ENCODE measurements at regions not wholly inside any gene's neighbourhood (a gene's known extent, or its start where the extent isn't known, plus 50 kb on each side); places are given as distances from the start of the nearest gene placed in this dataset.

DNA sequence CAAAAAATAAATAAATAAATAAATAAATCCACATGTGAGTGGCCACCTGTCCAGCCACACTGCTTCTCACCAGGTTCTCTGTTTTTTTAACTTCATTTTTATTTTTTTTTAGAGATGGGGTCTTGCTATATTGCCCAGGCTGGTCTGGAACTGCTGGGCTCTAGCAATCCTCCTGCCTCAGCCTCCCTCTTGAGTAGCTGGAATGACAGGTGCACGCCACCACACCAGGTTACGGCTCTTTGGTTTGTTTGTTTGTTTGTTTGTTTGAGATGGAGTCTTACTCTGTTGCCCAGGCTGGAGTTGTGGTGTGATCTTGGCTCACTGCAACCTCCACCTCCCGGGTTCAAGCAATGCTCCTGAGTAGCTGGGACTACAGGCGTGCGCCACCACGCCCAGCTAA, 94.5 kb upstream of the CACNA1A start:
- no peaks in the 10 kb centered on the region for H3F3A ChIP-seq (ENCODE audit: insufficient read depth, low read length, poor library complexity, severe bottlenecking)
- no peaks in the 10 kb centered on the region for H3K79me2 ChIP-seq (replicated peaks; ENCODE audit: insufficient read depth, low read length)

DNA sequence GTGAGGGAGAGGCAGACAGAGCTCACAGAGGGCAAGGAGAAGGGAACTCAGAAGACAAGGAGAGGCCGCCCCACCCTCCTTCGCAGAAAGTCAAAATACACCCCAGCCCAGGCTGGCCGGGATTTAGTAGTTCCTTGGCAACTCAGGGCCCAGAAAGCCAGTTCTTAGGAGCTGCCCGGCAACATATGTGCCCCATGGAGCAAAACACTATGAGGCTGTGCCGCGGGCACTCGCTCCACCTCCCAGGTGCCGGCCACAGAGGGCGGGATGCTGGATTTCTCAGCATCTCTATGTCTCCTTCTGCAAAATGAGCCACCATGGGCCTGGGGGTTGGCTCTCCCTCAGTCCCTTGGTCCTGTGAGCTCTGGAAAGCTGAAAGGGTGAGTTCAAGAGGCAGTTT, 93.8 kb upstream of the CACNA1A start:
- no peak for TF ChIP-seq SMC3 (conservative IDR thresholded peaks at IDR 0.05; ENCODE audit: poor library complexity)
- TF ChIP-seq RAD21 (conservative IDR thresholded peaks at IDR 0.05) = no peak
- no peak for TF ChIP-seq POLR2AphosphoS5 (IDR thresholded peaks at IDR 0.05)
- TF ChIP-seq EP300 (conservative IDR thresholded peaks at IDR 0.05; ENCODE audit: poor library complexity, severe bottlenecking) = no peak
- TF ChIP-seq EZH2 (IDR thresholded peaks at IDR 0.05; ENCODE audit: borderline replicate concordance, insufficient read depth, low read length, poor library complexity, severe bottlenecking) = no peak
- no peak for TF ChIP-seq TAF1 (IDR thresholded peaks at IDR 0.05; ENCODE audit: low read depth)
- TF ChIP-seq, protein P1, sequence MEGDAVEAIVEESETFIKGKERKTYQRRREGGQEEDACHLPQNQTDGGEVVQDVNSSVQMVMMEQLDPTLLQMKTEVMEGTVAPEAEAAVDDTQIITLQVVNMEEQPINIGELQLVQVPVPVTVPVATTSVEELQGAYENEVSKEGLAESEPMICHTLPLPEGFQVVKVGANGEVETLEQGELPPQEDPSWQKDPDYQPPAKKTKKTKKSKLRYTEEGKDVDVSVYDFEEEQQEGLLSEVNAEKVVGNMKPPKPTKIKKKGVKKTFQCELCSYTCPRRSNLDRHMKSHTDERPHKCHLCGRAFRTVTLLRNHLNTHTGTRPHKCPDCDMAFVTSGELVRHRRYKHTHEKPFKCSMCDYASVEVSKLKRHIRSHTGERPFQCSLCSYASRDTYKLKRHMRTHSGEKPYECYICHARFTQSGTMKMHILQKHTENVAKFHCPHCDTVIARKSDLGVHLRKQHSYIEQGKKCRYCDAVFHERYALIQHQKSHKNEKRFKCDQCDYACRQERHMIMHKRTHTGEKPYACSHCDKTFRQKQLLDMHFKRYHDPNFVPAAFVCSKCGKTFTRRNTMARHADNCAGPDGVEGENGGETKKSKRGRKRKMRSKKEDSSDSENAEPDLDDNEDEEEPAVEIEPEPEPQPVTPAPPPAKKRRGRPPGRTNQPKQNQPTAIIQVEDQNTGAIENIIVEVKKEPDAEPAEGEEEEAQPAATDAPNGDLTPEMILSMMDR (IDR thresholded peaks at IDR 0.05; ENCODE audit: poor library complexity, severe bottlenecking) = no peak
- TF ChIP-seq, protein P2, sequence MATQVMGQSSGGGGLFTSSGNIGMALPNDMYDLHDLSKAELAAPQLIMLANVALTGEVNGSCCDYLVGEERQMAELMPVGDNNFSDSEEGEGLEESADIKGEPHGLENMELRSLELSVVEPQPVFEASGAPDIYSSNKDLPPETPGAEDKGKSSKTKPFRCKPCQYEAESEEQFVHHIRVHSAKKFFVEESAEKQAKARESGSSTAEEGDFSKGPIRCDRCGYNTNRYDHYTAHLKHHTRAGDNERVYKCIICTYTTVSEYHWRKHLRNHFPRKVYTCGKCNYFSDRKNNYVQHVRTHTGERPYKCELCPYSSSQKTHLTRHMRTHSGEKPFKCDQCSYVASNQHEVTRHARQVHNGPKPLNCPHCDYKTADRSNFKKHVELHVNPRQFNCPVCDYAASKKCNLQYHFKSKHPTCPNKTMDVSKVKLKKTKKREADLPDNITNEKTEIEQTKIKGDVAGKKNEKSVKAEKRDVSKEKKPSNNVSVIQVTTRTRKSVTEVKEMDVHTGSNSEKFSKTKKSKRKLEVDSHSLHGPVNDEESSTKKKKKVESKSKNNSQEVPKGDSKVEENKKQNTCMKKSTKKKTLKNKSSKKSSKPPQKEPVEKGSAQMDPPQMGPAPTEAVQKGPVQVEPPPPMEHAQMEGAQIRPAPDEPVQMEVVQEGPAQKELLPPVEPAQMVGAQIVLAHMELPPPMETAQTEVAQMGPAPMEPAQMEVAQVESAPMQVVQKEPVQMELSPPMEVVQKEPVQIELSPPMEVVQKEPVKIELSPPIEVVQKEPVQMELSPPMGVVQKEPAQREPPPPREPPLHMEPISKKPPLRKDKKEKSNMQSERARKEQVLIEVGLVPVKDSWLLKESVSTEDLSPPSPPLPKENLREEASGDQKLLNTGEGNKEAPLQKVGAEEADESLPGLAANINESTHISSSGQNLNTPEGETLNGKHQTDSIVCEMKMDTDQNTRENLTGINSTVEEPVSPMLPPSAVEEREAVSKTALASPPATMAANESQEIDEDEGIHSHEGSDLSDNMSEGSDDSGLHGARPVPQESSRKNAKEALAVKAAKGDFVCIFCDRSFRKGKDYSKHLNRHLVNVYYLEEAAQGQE (IDR thresholded peaks at IDR 0.05; ENCODE audit: borderline replicate concordance) = no peak
- no peak for TF ChIP-seq MXI1 (conservative IDR thresholded peaks at IDR 0.05; ENCODE audit: poor library complexity, severe bottlenecking)
- no peak overlapping the region for H3K4me2 ChIP-seq (ENCODE audit: low read length)

More for the DNA sequence above, 94.5 kb upstream of the CACNA1A start:
- no peak for TF ChIP-seq SMC3 (conservative IDR thresholded peaks at IDR 0.05; ENCODE audit: poor library complexity)
- TF ChIP-seq, protein P2 (IDR thresholded peaks at IDR 0.05; ENCODE audit: borderline replicate concordance) = no peak
- Histone ChIP-seq H3K9ac (ENCODE audit: low read length) (no peak overlapping the region), H3K36me3 (ENCODE audit: insufficient read depth, low read length) (no peaks in the 10 kb centered on the region), H3K9me2 (ENCODE audit: insufficient read depth, low read length) (no peaks in the 10 kb centered on the region), H3K4me3 (ENCODE audit: low read length) (no peak overlapping the region), H4K20me1 (ENCODE audit: insufficient read depth) (no peaks in the 10 kb centered on the region), H3K4me2 (ENCODE audit: low read length) (no peak overlapping the region), H3K27ac (ENCODE audit: low read length) (no peak overlapping the region), H3K27me3 (ENCODE audit: insufficient read depth, low read depth, low read length) (no peaks in the 10 kb centered on the region), H3K9me3 (ENCODE audit: low read length) (no peaks in the 10 kb centered on the region), H2AFZ (ENCODE audit: low read depth, low read length) (no peak overlapping the region)

More for the DNA sequence above, 93.8 kb upstream of the CACNA1A start:
- no peaks in the 10 kb centered on the region for H3K9me2 ChIP-seq (ENCODE audit: insufficient read depth, low read length)
- H4K20me1 ChIP-seq (ENCODE audit: insufficient read depth) = no peaks in the 10 kb centered on the region
- H3F3A ChIP-seq (ENCODE audit: insufficient read depth, low read length, poor library complexity, severe bottlenecking) = no peaks in the 10 kb centered on the region
- no peak overlapping the region for H2AFZ ChIP-seq (ENCODE audit: low read depth, low read length)
- no peaks in the 10 kb centered on the region for H3K79me2 ChIP-seq (replicated peaks; ENCODE audit: insufficient read depth, low read length)
- no peak overlapping the region for H3K27ac ChIP-seq (ENCODE audit: low read length)
- H3K4me3 ChIP-seq (ENCODE audit: low read length) = no peak overlapping the region
- no peak overlapping the region for H3K9ac ChIP-seq (ENCODE audit: low read length)
- no peaks in the 10 kb centered on the region for H3K27me3 ChIP-seq (ENCODE audit: insufficient read depth, low read depth, low read length)
- no peaks in the 10 kb centered on the region for H3K36me3 ChIP-seq (ENCODE audit: insufficient read depth, low read length)
- H3K9me3 ChIP-seq (ENCODE audit: low read length) = no peaks in the 10 kb centered on the region

Measured in neural cell (in vitro differentiated cells).